Loucy (cell line): ENCODE measurements at regions not wholly inside any gene's neighbourhood (a gene's known extent, or its start where the extent isn't known, plus 50 kb on each side); places are given as distances from the start of the nearest gene placed in this dataset.

Experiments used
- CTCF ChIP-seq: fragments of 200-600 bp; sonication (generic); conservative IDR thresholded peaks from 2 replicates; pipeline ENCODE4 v1.5.1; 2014; ENCODE audit warnings: mild to moderate bottlenecking, antibody characterized with exemption, low read length
- EZH2phosphoT487 ChIP-seq: fragments of 200-600 bp; IDR thresholded peaks from 2 replicates; pipeline ENCODE4 v1.6.1; 2018; ENCODE audit warnings: antibody characterized with exemption, mild to moderate bottlenecking, moderate library complexity, borderline replicate concordance

DNA sequence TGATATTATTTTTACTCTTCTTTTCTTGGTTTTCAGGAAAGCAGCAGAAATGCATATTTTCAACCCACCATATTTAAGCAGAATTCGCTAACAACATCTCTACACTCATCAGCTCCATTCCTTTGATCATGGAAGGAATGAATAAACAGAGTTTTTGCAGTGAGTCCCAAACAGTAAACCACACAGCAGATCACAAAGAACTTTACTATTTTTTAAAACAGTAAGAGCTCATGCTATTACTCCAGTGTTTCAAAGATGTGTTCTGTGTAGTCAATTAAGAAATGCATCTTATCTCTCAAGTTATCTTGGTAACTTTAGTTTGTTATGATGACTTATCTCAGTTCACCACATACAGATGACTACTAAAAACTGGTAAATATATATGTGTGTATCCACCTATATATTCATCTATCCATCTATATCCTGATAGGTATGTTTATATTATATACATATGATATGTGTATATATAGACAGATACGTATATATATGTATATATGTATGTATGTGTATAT is 843.5 kb downstream of the BCL11B start:
- TF ChIP-seq CTCF (no peak), EZH2phosphoT487 (no peak)
